ENCODE measurements at regions not wholly inside any gene's neighbourhood (a gene's known extent, or its start where the extent isn't known, plus 50 kb on each side); places are given as distances from the start of the nearest gene placed in this dataset.

DNA sequence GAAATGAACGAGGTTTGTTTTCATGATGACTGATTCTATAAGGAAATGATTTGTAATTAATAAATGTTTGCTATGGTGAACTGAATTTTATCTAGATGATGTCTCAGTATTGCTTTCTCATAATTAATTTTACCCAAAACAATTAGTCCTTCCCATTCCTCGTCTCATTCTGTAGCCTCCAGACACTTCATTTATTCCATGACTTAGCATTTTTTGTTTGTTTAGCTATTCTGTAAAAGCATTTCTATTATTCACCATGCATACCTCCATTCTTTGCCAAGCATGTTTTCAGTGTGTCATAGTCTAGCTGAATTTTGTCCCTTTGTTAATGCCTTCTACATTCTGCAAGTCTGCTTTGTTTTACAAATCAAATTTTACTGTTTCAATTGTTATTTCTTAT is 137.4 kb upstream of the RPL10L start:
- WGBS (ENCODE audit: insufficient coverage, low lambda C conversion rate): 82% methylated on average over 1 of the region's 2 CpGs
- Histone ChIP-seq H3K27ac (ENCODE audit: low read length) (no peak overlapping the region), H3K4me3 (ENCODE audit: low read length) (no peak overlapping the region), H3K36me3 (ENCODE audit: control insufficient read depth, insufficient read depth, low read length) (no peaks in the 10 kb centered on the region), H3K4me1 (ENCODE audit: control insufficient read depth, insufficient read depth, low read length) (no peaks in the 10 kb centered on the region), H3K27me3 (ENCODE audit: control insufficient read depth, insufficient read depth, low read length) (no peaks in the 10 kb centered on the region), H3K9me3 (ENCODE audit: control insufficient read depth, low read depth, low read length) (no peaks in the 10 kb centered on the region)
- no peak for DNase-seq

- Histone ChIP-seq H3K36me3 (ENCODE audit: control insufficient read depth, insufficient read depth, low read length) (no peaks in the 10 kb centered on the region), H3K4me3 (ENCODE audit: low read length) (no peak overlapping the region), H3K27me3 (ENCODE audit: control insufficient read depth, insufficient read depth, low read length) (no peaks in the 10 kb centered on the region), H3K27ac (ENCODE audit: low read length) (no peak overlapping the region), H3K9me3 (ENCODE audit: control insufficient read depth, low read depth, low read length) (peaks cover 2% of the 10 kb centered on the region), H3K4me1 (ENCODE audit: control insufficient read depth, insufficient read depth, low read length) (no peaks in the 10 kb centered on the region)
- DNase-seq: no peak
- WGBS (ENCODE audit: insufficient coverage, low lambda C conversion rate): 100% methylated on average over 1 of the region's 1 CpG
Measured at GRCh38 chr14:46782281-46782680, 130.7 kb upstream of the RPL10L start.

DNA sequence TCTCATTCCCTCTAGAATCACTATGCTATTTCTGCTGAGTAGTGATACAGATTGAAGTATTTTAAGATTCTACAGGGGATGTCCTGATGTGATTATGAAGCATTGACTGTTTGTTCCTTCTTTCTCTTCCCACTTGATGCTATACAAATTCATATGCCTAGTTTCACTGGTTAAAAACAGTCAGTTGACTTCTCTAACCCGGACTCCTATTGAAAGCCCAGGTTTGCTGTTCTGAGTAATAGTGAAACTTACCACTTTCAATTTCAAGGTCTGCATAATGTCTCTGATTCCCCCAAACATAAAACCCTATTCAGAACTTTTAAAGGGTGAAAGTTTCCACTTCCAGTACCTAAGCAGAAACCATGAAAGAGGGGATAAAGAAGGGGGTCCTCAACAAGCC is 117.7 kb upstream of the RPL10L start:
- no peaks in the 10 kb centered on the region for H3K4me1 ChIP-seq (ENCODE audit: control insufficient read depth, insufficient read depth, low read length)
- H3K4me3 ChIP-seq (ENCODE audit: low read length): no peak overlapping the region
- H3K27me3 ChIP-seq (ENCODE audit: control insufficient read depth, insufficient read depth, low read length): no peaks in the 10 kb centered on the region
- no peak for DNase-seq
- no CpG with 5 or more reads among the region's 1 CpG for WGBS (ENCODE audit: insufficient coverage, low lambda C conversion rate)
- no peak overlapping the region for H3K27ac ChIP-seq (ENCODE audit: low read length)
- no peaks in the 10 kb centered on the region for H3K9me3 ChIP-seq (ENCODE audit: control insufficient read depth, low read depth, low read length)
- no peaks in the 10 kb centered on the region for H3K36me3 ChIP-seq (ENCODE audit: control insufficient read depth, insufficient read depth, low read length)

GRCh38 chr14:46747001-46747652 is 95.5 kb upstream of the RPL10L start:
- H3K27ac ChIP-seq (ENCODE audit: low read length): peak overlapping the region; percentile 66

DNA sequence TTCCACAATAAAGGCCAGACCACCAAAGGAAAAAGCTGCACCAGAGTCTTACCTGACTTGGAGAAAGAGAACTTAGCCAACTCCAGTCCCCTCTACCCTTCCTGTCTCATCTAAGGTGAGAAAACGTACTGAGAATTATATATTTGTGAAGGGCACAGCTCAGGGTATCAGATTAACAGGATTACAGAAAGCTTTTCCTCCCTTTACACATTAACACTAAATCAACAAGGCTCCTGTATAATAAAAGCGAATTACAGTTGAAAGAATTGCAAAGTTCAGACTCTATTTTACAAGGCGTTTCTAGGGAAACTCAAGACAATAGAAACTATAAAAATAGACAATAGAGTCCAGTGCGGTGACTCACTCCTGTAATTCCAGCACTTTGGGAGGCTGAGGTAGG is 82.7 kb upstream of the RPL10L start:
- Histone ChIP-seq H3K9me3 (ENCODE audit: control insufficient read depth, low read depth, low read length) (peaks cover 10% of the 10 kb centered on the region), H3K4me3 (ENCODE audit: low read length) (peak overlapping the region; percentile 33), H3K36me3 (ENCODE audit: control insufficient read depth, insufficient read depth, low read length) (no peaks in the 10 kb centered on the region), H3K27me3 (ENCODE audit: control insufficient read depth, insufficient read depth, low read length) (no peaks in the 10 kb centered on the region), H3K4me1 (ENCODE audit: control insufficient read depth, insufficient read depth, low read length) (peaks cover 3% of the 10 kb centered on the region), H3K27ac (ENCODE audit: low read length) (peak overlapping the region; percentile 89)
- WGBS (ENCODE audit: insufficient coverage, low lambda C conversion rate): no CpG with 5 or more reads among the region's 4 CpGs
- peak; percentile 71 to 91 for DNase-seq

More at GRCh38 chr14:46747001-46747652, 95.5 kb upstream of the RPL10L start:
- Histone ChIP-seq H3K36me3 (ENCODE audit: control insufficient read depth, insufficient read depth, low read length) (no peaks in the 10 kb centered on the region), H3K27me3 (ENCODE audit: control insufficient read depth, insufficient read depth, low read length) (no peaks in the 10 kb centered on the region), H3K4me3 (ENCODE audit: low read length) (no peak overlapping the region), H3K4me1 (ENCODE audit: control insufficient read depth, insufficient read depth, low read length) (peaks cover 4% of the 10 kb centered on the region), H3K9me3 (ENCODE audit: control insufficient read depth, low read depth, low read length) (no peaks in the 10 kb centered on the region)
- WGBS (ENCODE audit: insufficient coverage, low lambda C conversion rate): 73% methylated on average over 2 of the region's 5 CpGs
- DNase-seq: peak; percentile 46 to 83

- H3K9me3 ChIP-seq (ENCODE audit: control insufficient read depth, low read depth, low read length): no peaks in the 10 kb centered on the region
- WGBS (ENCODE audit: insufficient coverage, low lambda C conversion rate): no CpG with 5 or more reads among the region's 3 CpGs
- no peak overlapping the region for H3K27ac ChIP-seq (ENCODE audit: low read length)
Measured at GRCh38 chr14:46717211-46717610, 65.6 kb upstream of the RPL10L start.

More at GRCh38 chr14:46717211-46717610, 65.6 kb upstream of the RPL10L start:
- Histone ChIP-seq H3K27me3 (ENCODE audit: control insufficient read depth, insufficient read depth, low read length) (no peaks in the 10 kb centered on the region), H3K4me3 (ENCODE audit: low read length) (no peak overlapping the region), H3K36me3 (ENCODE audit: control insufficient read depth, insufficient read depth, low read length) (no peaks in the 10 kb centered on the region), H3K4me1 (ENCODE audit: control insufficient read depth, insufficient read depth, low read length) (no peaks in the 10 kb centered on the region)
- no peak for DNase-seq
